ENCODE measurements at regions not wholly inside any gene's neighbourhood (a gene's known extent, or its start where the extent isn't known, plus 50 kb on each side); places are given as distances from the start of the nearest gene placed in this dataset.

DNA sequence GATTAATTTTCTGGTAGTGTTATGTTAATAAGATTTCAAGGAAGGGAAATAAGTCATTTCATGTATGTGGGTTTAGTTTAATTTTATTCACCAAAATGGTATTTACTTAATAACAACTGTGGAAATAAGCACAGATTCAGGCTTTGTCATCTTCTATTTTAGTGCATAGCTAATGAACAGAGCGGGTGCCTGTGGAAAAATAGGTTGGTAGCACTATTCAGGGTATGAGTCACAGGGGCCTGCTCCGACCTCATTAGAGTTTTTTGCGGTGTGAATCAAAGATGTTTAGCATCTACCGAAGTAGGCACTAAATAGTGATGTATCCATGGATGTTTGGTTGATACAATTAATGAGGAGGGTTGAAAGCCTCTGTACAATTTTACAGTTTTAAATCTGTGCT, 78.2 kb downstream of the FAT3 start:
- Histone ChIP-seq H3K79me1 (ENCODE audit: low read depth, low read length) (no peaks in the 10 kb centered on the region), H3K4ac (replicated peaks; ENCODE audit: insufficient read length, low read depth, low read length) (no peak overlapping the region), H4K5ac (ENCODE audit: insufficient read length, low read depth, low read length) (no peak overlapping the region), H3K9ac (replicated peaks in 1 of 4; ENCODE audit: extremely low read depth in 1 of 4, low read depth in 3 of 4, low read length in 3 of 4) (no peak overlapping the region), H3K23me2 (ENCODE audit: low read depth, low read length) (no peaks in the 10 kb centered on the region), H3K14ac (ENCODE audit: insufficient read length) (no peak overlapping the region), H3K18ac (ENCODE audit: extremely low read depth, low read length) (no peak overlapping the region), H3K79me2 (ENCODE audit: control insufficient read depth in 1 of 2, insufficient read depth in 2 of 2, low read length in 2 of 2) (peaks cover 4 to 18% of the 10 kb centered on the region in 2 experiments; a peak in 3 of 4 replicates), H2BK120ac (replicated peaks; ENCODE audit: low read depth, low read length) (no peak overlapping the region), H3K36me3 (ENCODE audit: control insufficient read depth in 2 of 4, insufficient read depth in 4 of 4, low read length in 3 of 4) (no peaks in the 10 kb centered on the region), H2BK5ac (ENCODE audit: low read depth, low read length) (no peak overlapping the region), H3K23ac (ENCODE audit: insufficient read length) (no peak overlapping the region), H2BK15ac (ENCODE audit: low read length) (no peak overlapping the region), H2BK12ac (ENCODE audit: low read depth, low read length) (no peak overlapping the region), H4K8ac (ENCODE audit: extremely low read depth, insufficient read depth, low read length) (no peak overlapping the region), H3K4me1 (replicated peaks in 1 of 4; ENCODE audit: control insufficient read depth in 3 of 4, insufficient read depth in 4 of 4, low read length in 3 of 4) (peaks cover 2 to 17% (median 9%) of the 10 kb centered on the region in 4 experiments; a peak in 4 of 7 replicates), H2AK5ac (ENCODE audit: low read depth, low read length) (no peak overlapping the region), H3K9me3 (ENCODE audit: insufficient read depth in 2 of 2, low read depth in 1 of 2, low read length in 1 of 2) (no peaks in the 10 kb centered on the region), H4K20me1 (replicated peaks in 1 of 2; ENCODE audit: control insufficient read depth in 1 of 2, insufficient read depth in 2 of 2, low read length in 2 of 2) (no peaks in the 10 kb centered on the region), H2BK20ac (ENCODE audit: low read length) (no peak overlapping the region), H3K4me2 (ENCODE audit: insufficient read depth in 1 of 2, low read depth in 2 of 2, low read length in 2 of 2) (no peak overlapping the region), H3K27me3 (replicated peaks in 1 of 4; ENCODE audit: control insufficient read depth in 3 of 4, extremely low read depth in 1 of 4, insufficient read depth in 3 of 4, low read length in 3 of 4) (no peaks in the 10 kb centered on the region), H3K27ac (ENCODE audit: low read depth, low read length) (no peak overlapping the region), H3K4me3 (ENCODE audit: extremely low read depth in 1 of 4, insufficient read depth in 2 of 4, low read depth in 3 of 4, low read length in 4 of 4) (no peak overlapping the region), H3K56ac (replicated peaks; ENCODE audit: insufficient read length, low read depth, low read length) (no peak overlapping the region), H2AFZ (ENCODE audit: low read length) (no peak overlapping the region), H4K91ac (replicated peaks; ENCODE audit: insufficient read length, low read length) (no peak overlapping the region)
- no peak for DNase-seq (ENCODE audit: low read depth in 1 of 2, low spot score in 2 of 2)
- CTCF ChIA-PET (ENCODE audit: partially characterized antibody), result interaction anchor here (0.9 kb wide), 1 partner anchor 44 kb away, joined by 3 read pairs; no protein-coding TSS in a partner anchor
- FAIRE-seq, result no peak
- TF ChIP-seq, protein P1, sequence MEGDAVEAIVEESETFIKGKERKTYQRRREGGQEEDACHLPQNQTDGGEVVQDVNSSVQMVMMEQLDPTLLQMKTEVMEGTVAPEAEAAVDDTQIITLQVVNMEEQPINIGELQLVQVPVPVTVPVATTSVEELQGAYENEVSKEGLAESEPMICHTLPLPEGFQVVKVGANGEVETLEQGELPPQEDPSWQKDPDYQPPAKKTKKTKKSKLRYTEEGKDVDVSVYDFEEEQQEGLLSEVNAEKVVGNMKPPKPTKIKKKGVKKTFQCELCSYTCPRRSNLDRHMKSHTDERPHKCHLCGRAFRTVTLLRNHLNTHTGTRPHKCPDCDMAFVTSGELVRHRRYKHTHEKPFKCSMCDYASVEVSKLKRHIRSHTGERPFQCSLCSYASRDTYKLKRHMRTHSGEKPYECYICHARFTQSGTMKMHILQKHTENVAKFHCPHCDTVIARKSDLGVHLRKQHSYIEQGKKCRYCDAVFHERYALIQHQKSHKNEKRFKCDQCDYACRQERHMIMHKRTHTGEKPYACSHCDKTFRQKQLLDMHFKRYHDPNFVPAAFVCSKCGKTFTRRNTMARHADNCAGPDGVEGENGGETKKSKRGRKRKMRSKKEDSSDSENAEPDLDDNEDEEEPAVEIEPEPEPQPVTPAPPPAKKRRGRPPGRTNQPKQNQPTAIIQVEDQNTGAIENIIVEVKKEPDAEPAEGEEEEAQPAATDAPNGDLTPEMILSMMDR (IDR thresholded peaks at IDR 0.05; ENCODE audit: control extremely low read depth in 1 of 3, insufficient read depth in 1 of 3, low read depth in 1 of 3, low read length in 3 of 3), result no peak
- no peak for TF ChIP-seq POU5F1 (IDR thresholded peaks at IDR 0.05; ENCODE audit: low read depth, low read length)
- WGBS, 2 experiments (ENCODE audit: extremely low coverage in 1 of 2, insufficient coverage in 1 of 2, insufficient read length in 1 of 2, insufficient replicate concordance in 2 of 2, low coverage in 1 of 2, low lambda C conversion rate in 2 of 2, missing lambda C conversion rate in 1 of 2), result 88% methylated on average over 4 of the region's 4 CpGs; no CpG with 5 or more reads in 1 of the 2 experiments
- POLR2A ChIA-PET (ENCODE audit: partially characterized antibody), result interaction anchor here (0.8 to 1.5 kb wide), 2 partner anchors 9 to 12 kb away, joined by 3 to 4 read pairs; no protein-coding TSS in a partner anchor
